HEK293 (cell line): ENCODE measurements at regions not wholly inside any gene's neighbourhood (a gene's known extent, or its start where the extent isn't known, plus 50 kb on each side); places are given as distances from the start of the nearest gene placed in this dataset.
A peak's percentile ranks its signal among the peaks of the same experiment; 100 is the strongest.
"Not testable (repeated sequence)": the region's sequence is repeated elsewhere in the genome, so short reads cannot be mapped to it uniquely, and the experiment has no call there.

Experiments used
- CTCF ChIA-PET: fragments of 350-600 bp; formaldehyde crosslinking; extraction: SDS; loops from one replicate; lab custom pipeline; 2021; ENCODE audit warnings: antibody characterized with exemption; lab: Yijun Ruan, JAX
- POLR2A ChIA-PET: fragments of 300-600 bp; formaldehyde crosslinking; extraction: SDS; loops from one replicate; lab custom pipeline; 2020; ENCODE audit warnings: antibody characterized with exemption, inconsistent platforms; lab: Yijun Ruan, JAX
- H3K27ac ChIP-seq: fragments of 200-500 bp; sonication (Bioruptor generic); 2 replicates; pipeline ENCODE4 v1.5.1; 2014; ENCODE audit warnings: low read depth, low read length, control low read depth, inconsistent platforms; ENCODE audit errors: extremely low read depth
- H3K36me3 ChIP-seq, 2 experiments: fragments of 200-500 bp in 1 of 2; sonication (Bioruptor generic) in 1 of 2; 1 replicate in 1 of 2; 2 replicates in 1 of 2; pipeline ENCODE4 v1.5.1; 2014 to 2017; ENCODE audit warnings: inconsistent platforms in 2 of 2, low read length in 2 of 2; ENCODE audit not compliant: control insufficient read depth in 2 of 2, insufficient read depth in 1 of 2
- H3K4me1 ChIP-seq: fragments of 200-500 bp; sonication (Bioruptor generic); 2 replicates; pipeline ENCODE4 v1.5.1; 2014; ENCODE audit warnings: mild to moderate bottlenecking, low read length, inconsistent platforms; ENCODE audit not compliant: control insufficient read depth, insufficient read depth
- H3K4me3 ChIP-seq: 2 replicates; pipeline ENCODE4 v1.5.1; 2011; ENCODE audit warnings: low read depth, mild to moderate bottlenecking, control low read depth, low read length, moderate library complexity
- H3K9me3 ChIP-seq: fragments of 200-500 bp; sonication (Bioruptor generic); 2 replicates; pipeline ENCODE4 v1.5.1; 2014; ENCODE audit warnings: low read depth, low read length, inconsistent platforms; ENCODE audit not compliant: control insufficient read depth, insufficient read depth
- ZNF184 ChIP-seq: fragments of 450-650 bp; IDR thresholded peaks from 2 replicates; pipeline ENCODE4 v1.5.1; 2018; ENCODE audit warnings: missing biosample characterization, mild to moderate bottlenecking, missing genetic modification characterization
- ZNF394 ChIP-seq: fragments of 450-650 bp; formaldehyde crosslinking; IDR thresholded peaks from 2 replicates; pipeline ENCODE4 v1.5.1; 2016; ENCODE audit warnings: missing biosample characterization, missing genetic modification characterization, mild to moderate bottlenecking, moderate library complexity, borderline replicate concordance
- ZNF426 ChIP-seq: fragments of 450-650 bp; formaldehyde crosslinking; IDR thresholded peaks from 2 replicates; pipeline ENCODE4 v1.5.1; 2017; ENCODE audit warnings: missing biosample characterization, missing genetic modification characterization, mild to moderate bottlenecking, inconsistent platforms, moderate library complexity
- ZNF555 ChIP-seq: fragments of 450-650 bp; formaldehyde crosslinking; conservative IDR thresholded peaks from 2 replicates; pipeline ENCODE4 v1.5.1; 2017; ENCODE audit warnings: missing biosample characterization, mild to moderate bottlenecking, missing genetic modification characterization, inconsistent platforms
- ZNF623 ChIP-seq: fragments of 450-650 bp; formaldehyde crosslinking; IDR thresholded peaks from 2 replicates; pipeline ENCODE4 v1.5.1; 2016; ENCODE audit warnings: missing biosample characterization, missing genetic modification characterization
- ZNF624 ChIP-seq: fragments of 450-650 bp; formaldehyde crosslinking; IDR thresholded peaks from 2 replicates; pipeline ENCODE4 v1.5.1; 2017; ENCODE audit warnings: missing biosample characterization, missing genetic modification characterization
- ZNF664 ChIP-seq: fragments of 450-650 bp; formaldehyde crosslinking; IDR thresholded peaks from 2 replicates; pipeline ENCODE4 v1.5.1; 2016; ENCODE audit warnings: missing biosample characterization, missing genetic modification characterization
- TF ChIP-seq, protein P1 (sequence below): fragments of 450-650 bp; formaldehyde crosslinking; IDR thresholded peaks from 2 replicates; pipeline ENCODE4 v1.5.1; 2016; ENCODE audit warnings: missing biosample characterization, missing genetic modification characterization
- TF ChIP-seq, protein P2 (sequence below): fragments of 450-650 bp; formaldehyde crosslinking; IDR thresholded peaks from 2 replicates; pipeline ENCODE4 v1.5.1; 2017; ENCODE audit warnings: missing biosample characterization, mild to moderate bottlenecking, missing genetic modification characterization, moderate library complexity
- TF ChIP-seq, protein P3 (sequence below): fragments of 450-650 bp; formaldehyde crosslinking; IDR thresholded peaks from 2 replicates; pipeline ENCODE4 v1.5.1; 2016; ENCODE audit warnings: missing biosample characterization, missing genetic modification characterization
- TF ChIP-seq, protein P4 (sequence below): fragments of 450-650 bp; formaldehyde crosslinking; IDR thresholded peaks from 2 replicates; pipeline ENCODE4 v1.5.1; 2017; ENCODE audit warnings: missing biosample characterization, missing genetic modification characterization
- TF ChIP-seq, protein P5 (sequence below): fragments of 450-650 bp; formaldehyde crosslinking; IDR thresholded peaks from 2 replicates; pipeline ENCODE4 v1.5.1; 2016; ENCODE audit warnings: missing biosample characterization, missing genetic modification characterization
- TF ChIP-seq, protein P6 (sequence below): fragments of 450-650 bp; formaldehyde crosslinking; conservative IDR thresholded peaks from 2 replicates; pipeline ENCODE4 v1.5.1; 2016; ENCODE audit warnings: low read depth, missing biosample characterization, missing genetic modification characterization

DNA sequence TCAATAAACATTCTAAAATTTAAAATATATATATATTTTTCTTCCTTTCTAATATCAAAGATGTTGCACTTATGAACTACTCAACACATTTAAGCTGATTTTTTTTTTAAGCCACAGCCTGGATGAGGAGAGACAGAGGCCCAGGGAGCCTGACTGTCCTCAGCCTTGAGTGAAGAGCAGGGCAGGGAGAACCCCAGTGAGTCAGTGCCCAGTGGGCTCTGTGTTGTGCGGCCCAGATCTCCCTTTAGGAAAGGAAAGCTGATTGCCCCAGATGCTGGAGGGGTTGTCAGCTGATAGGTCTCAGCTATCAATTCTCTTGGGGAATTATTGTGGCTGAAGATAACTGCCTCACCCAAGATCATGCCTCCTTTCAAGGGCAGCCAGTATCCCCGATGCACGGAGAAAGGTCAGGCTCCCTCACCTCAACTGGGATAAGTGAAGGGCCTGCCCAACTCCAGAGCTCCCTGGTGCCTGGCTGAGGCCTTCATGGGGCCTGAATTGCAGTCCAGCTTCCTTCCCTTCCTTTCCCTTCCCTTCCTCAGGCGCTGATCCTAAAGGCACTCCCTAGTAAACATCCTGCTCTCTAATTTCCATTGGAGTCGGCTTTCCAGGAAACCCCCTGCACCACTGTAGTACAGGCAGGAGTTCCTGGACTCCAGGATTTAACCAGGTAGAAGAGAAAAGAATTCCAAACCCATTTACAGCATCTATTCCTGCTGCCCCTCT is 106.9 kb upstream of the ATL2 start:
- no peak overlapping the region for H3K4me3 ChIP-seq
- H3K27ac ChIP-seq, result no peak overlapping the region
- TF ChIP-seq, protein P1, sequence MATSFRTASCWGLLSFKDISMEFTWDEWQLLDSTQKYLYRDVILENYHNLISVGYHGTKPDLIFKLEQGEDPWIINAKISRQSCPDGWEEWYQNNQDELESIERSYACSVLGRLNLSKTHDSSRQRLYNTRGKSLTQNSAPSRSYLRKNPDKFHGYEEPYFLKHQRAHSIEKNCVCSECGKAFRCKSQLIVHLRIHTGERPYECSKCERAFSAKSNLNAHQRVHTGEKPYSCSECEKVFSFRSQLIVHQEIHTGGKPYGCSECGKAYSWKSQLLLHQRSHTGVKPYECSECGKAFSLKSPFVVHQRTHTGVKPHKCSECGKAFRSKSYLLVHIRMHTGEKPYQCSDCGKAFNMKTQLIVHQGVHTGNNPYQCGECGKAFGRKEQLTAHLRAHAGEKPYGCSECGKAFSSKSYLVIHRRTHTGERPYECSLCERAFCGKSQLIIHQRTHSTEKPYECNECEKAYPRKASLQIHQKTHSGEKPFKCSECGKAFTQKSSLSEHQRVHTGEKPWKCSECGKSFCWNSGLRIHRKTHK (tag by site-specific recombination), result no peak
- TF ChIP-seq, protein P2, sequence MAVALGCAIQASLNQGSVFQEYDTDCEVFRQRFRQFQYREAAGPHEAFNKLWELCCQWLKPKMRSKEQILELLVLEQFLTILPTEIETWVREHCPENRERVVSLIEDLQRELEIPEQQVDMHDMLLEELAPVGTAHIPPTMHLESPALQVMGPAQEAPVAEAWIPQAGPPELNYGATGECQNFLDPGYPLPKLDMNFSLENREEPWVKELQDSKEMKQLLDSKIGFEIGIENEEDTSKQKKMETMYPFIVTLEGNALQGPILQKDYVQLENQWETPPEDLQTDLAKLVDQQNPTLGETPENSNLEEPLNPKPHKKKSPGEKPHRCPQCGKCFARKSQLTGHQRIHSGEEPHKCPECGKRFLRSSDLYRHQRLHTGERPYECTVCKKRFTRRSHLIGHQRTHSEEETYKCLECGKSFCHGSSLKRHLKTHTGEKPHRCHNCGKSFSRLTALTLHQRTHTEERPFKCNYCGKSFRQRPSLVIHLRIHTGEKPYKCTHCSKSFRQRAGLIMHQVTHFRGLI (tag by site-specific recombination), result no peak
- TF ChIP-seq ZNF664 (no peak), ZNF624 (no peak), ZNF184 (no peak)
- TF ChIP-seq, protein P3, sequence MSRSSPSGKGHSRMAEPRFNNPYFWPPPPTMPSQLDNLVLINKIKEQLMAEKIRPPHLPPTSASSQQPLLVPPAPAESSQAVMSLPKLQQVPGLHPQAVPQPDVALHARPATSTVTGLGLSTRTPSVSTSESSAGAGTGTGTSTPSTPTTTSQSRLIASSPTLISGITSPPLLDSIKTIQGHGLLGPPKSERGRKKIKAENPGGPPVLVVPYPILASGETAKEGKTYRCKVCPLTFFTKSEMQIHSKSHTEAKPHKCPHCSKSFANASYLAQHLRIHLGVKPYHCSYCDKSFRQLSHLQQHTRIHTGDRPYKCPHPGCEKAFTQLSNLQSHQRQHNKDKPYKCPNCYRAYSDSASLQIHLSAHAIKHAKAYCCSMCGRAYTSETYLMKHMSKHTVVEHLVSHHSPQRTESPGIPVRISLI (tag by site-specific recombination), result no peak
- TF ChIP-seq, protein P4, sequence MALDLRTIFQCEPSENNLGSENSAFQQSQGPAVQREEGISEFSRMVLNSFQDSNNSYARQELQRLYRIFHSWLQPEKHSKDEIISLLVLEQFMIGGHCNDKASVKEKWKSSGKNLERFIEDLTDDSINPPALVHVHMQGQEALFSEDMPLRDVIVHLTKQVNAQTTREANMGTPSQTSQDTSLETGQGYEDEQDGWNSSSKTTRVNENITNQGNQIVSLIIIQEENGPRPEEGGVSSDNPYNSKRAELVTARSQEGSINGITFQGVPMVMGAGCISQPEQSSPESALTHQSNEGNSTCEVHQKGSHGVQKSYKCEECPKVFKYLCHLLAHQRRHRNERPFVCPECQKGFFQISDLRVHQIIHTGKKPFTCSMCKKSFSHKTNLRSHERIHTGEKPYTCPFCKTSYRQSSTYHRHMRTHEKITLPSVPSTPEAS (tag by site-specific recombination), result no peak
- TF ChIP-seq, all 188 proteins: peak for 0
- ChIA-PET CTCF (no interaction called here), POLR2A (no interaction called here)
- no peaks in the 10 kb centered on the region for H3K36me3 ChIP-seq
- no peaks in the 10 kb centered on the region for H3K9me3 ChIP-seq
- no peaks in the 10 kb centered on the region for H3K4me1 ChIP-seq

DNA sequence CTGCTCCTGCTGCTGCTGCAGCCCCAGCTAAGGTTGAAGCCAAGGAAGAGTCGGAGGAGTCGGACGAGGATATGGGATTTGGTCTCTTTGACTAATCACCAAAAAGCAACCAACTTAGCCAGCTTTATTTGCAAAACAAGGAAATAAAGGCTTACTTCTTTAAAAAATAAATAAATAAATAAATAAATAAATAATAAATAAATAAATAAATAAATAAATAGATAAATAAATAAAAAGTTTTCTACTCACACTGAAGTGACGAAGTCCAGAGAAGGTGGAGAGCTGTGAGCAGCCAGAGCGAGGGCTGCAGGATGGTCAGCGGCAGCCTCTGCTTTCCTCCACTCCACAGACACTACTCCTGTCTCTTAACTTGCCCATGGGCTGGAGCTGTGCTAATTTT is 105.6 kb upstream of the ATL2 start:
- H3K36me3 ChIP-seq, H3K27ac ChIP-seq, H3K4me3 ChIP-seq, POLR2A ChIA-PET, H3K9me3 ChIP-seq, H3K4me1 ChIP-seq: not testable (repeated sequence)
- CTCF ChIA-PET, result interaction anchor here (0.7 kb wide), 1 partner anchor 12 kb away, joined by 6 read pairs; no protein-coding TSS in a partner anchor
- TF ChIP-seq, protein P5, sequence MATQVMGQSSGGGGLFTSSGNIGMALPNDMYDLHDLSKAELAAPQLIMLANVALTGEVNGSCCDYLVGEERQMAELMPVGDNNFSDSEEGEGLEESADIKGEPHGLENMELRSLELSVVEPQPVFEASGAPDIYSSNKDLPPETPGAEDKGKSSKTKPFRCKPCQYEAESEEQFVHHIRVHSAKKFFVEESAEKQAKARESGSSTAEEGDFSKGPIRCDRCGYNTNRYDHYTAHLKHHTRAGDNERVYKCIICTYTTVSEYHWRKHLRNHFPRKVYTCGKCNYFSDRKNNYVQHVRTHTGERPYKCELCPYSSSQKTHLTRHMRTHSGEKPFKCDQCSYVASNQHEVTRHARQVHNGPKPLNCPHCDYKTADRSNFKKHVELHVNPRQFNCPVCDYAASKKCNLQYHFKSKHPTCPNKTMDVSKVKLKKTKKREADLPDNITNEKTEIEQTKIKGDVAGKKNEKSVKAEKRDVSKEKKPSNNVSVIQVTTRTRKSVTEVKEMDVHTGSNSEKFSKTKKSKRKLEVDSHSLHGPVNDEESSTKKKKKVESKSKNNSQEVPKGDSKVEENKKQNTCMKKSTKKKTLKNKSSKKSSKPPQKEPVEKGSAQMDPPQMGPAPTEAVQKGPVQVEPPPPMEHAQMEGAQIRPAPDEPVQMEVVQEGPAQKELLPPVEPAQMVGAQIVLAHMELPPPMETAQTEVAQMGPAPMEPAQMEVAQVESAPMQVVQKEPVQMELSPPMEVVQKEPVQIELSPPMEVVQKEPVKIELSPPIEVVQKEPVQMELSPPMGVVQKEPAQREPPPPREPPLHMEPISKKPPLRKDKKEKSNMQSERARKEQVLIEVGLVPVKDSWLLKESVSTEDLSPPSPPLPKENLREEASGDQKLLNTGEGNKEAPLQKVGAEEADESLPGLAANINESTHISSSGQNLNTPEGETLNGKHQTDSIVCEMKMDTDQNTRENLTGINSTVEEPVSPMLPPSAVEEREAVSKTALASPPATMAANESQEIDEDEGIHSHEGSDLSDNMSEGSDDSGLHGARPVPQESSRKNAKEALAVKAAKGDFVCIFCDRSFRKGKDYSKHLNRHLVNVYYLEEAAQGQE (tag by site-specific recombination), result 0 out of 2 replicates have a peak, but pooled peaks have one; percentile 29
- peak; percentile 41 for TF ChIP-seq ZNF555 (tag by site-specific recombination)
- peak; percentile 65; the same call in 1 of the 2 replicates for TF ChIP-seq ZNF394 (tag by site-specific recombination)
- TF ChIP-seq, protein P6, sequence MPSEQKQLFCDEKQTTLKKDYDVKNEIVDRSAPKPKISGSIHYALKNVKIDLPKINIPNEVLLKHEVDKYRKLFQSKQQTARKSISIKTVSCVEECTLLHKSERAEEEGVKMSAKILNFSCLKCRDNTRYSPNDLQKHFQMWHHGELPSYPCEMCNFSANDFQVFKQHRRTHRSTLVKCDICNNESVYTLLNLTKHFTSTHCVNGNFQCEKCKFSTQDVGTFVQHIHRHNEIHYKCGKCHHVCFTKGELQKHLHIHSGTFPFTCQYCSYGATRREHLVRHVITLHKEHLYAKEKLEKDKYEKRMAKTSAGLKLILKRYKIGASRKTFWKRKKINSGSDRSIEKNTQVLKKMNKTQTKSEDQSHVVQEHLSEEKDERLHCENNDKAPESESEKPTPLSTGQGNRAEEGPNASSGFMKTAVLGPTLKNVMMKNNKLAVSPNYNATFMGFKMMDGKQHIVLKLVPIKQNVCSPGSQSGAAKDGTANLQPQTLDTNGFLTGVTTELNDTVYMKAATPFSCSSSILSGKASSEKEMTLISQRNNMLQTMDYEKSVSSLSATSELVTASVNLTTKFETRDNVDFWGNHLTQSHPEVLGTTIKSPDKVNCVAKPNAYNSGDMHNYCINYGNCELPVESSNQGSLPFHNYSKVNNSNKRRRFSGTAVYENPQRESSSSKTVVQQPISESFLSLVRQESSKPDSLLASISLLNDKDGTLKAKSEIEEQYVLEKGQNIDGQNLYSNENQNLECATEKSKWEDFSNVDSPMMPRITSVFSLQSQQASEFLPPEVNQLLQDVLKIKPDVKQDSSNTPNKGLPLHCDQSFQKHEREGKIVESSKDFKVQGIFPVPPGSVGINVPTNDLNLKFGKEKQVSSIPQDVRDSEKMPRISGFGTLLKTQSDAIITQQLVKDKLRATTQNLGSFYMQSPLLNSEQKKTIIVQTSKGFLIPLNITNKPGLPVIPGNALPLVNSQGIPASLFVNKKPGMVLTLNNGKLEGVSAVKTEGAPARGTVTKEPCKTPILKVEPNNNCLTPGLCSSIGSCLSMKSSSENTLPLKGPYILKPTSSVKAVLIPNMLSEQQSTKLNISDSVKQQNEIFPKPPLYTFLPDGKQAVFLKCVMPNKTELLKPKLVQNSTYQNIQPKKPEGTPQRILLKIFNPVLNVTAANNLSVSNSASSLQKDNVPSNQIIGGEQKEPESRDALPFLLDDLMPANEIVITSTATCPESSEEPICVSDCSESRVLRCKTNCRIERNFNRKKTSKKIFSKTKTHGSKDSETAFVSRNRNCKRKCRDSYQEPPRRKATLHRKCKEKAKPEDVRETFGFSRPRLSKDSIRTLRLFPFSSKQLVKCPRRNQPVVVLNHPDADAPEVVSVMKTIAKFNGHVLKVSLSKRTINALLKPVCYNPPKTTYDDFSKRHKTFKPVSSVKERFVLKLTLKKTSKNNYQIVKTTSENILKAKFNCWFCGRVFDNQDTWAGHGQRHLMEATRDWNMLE (tag by site-specific recombination), result peak; percentile 67; the same call in 1 of the 2 replicates
- TF ChIP-seq ZNF623 (tag by site-specific recombination), result peak; percentile 41
- TF ChIP-seq ZNF426 (tag by site-specific recombination), result peak; percentile 60
